K562 (cell line): ENCODE measurements at regions not wholly inside any gene's neighbourhood (a gene's known extent, or its start where the extent isn't known, plus 50 kb on each side); places are given as distances from the start of the nearest gene placed in this dataset.

Source experiments
- ATAC-seq: fragments of 200-7000 bp; cut with Tn5 transposase; 3 replicates; pipeline ENCODE4 v1.9.1; 2020; ENCODE audit warnings: moderate library complexity
- BruUV-seq: library from RNA; stranded (reverse); fragments of 400-500 nt; replicated peaks from 2 replicates; lab custom pipeline; 2021; lab: Mats Ljungman, UMichigan
- CTCF ChIA-PET: fragments of 300-600 bp; formaldehyde crosslinking; extraction: SDS; loops from one replicate; lab custom pipeline; 2021; ENCODE audit warnings: low intra/inter-chr PET ratio; lab: Yijun Ruan, JAX
- POLR2A ChIA-PET: fragments of 300-600, 350-650 bp; sonication (Branson Sonifier 250); formaldehyde crosslinking; extraction: SDS; loops from one replicate; lab custom pipeline; 2021; ENCODE audit warnings: antibody characterized with exemption, inconsistent platforms; lab: Yijun Ruan, JAX
- DNase-seq, 4 experiments: peaks; one replicate each; pipeline versions ENCODE4 v3.0.0 to v3.0.0-alpha.2; 2011 to 2018; ENCODE audit warnings: low spot score in 3 of 4, mixed read lengths in 3 of 4; ENCODE audit errors: extremely low read depth in 1 of 4
- FAIRE-seq: peaks from 2 replicates; lab custom pipeline; 2011; peaks lifted over from hg19 to GRCh38; lab: Jason Lieb, UNC
- H2AFZ ChIP-seq: 2 replicates; pipeline ENCODE4 v1.6.0; 2011; ENCODE audit warnings: low read depth, low read length, control low read depth, inconsistent platforms
- H3K27ac ChIP-seq: fragments of 200-600 bp; 3 replicates; pipeline ENCODE4 v1.8.0; 2011; ENCODE audit warnings: low read depth, mild to moderate bottlenecking, control low read depth, inconsistent platforms, low read length, moderate library complexity, mixed read lengths; ENCODE audit errors: extremely low read depth
- H3K27me3 ChIP-seq, 2 experiments: fragments of 300-600 bp in 1 of 2; 2 replicates in 1 of 2; 3 replicates in 1 of 2; pipeline versions ENCODE4 v1.6.0 to v1.8.0; 2011; ENCODE audit warnings: inconsistent platforms in 2 of 2, low read length in 2 of 2, mild to moderate bottlenecking in 1 of 2, mixed read lengths in 1 of 2, moderate library complexity in 1 of 2; ENCODE audit not compliant: control insufficient read depth in 2 of 2, insufficient read depth in 2 of 2
- H3K36me3 ChIP-seq: fragments of 300-600 bp; 3 replicates; pipeline ENCODE4 v1.8.0; 2011; ENCODE audit warnings: mild to moderate bottlenecking, low read length, inconsistent platforms; ENCODE audit not compliant: control insufficient read depth, insufficient read depth
- H3K4me1 ChIP-seq, 2 experiments: fragments of 200-600 bp in 1 of 2; replicated peaks in 1 of 2; 2 replicates in 1 of 2; 3 replicates in 1 of 2; pipeline versions ENCODE4 v1.5.1 to v1.8.0; 2011; ENCODE audit warnings: inconsistent platforms in 2 of 2, low read length in 2 of 2, mild to moderate bottlenecking in 1 of 2, mixed read lengths in 1 of 2, moderate library complexity in 1 of 2; ENCODE audit not compliant: control insufficient read depth in 2 of 2, insufficient read depth in 2 of 2
- H3K4me2 ChIP-seq: 2 replicates; pipeline ENCODE4 v1.6.1; 2011; ENCODE audit warnings: low read length, control low read depth, inconsistent platforms, mixed read lengths; ENCODE audit not compliant: insufficient read depth
- H3K4me3 ChIP-seq: fragments of 200-600 bp; sonication (generic), shearing (Covaris generic); 2 replicates; pipeline ENCODE4 v1.5.1; 2016; ENCODE audit warnings: control low read depth, inconsistent platforms
- H3K79me2 ChIP-seq: fragments of 200-600 bp; 3 replicates; pipeline ENCODE4 v1.8.0; 2011; ENCODE audit warnings: low read length, inconsistent platforms; ENCODE audit not compliant: control insufficient read depth, insufficient read depth
- H3K9ac ChIP-seq, 2 experiments: 2 replicates each; pipeline versions ENCODE4 v1.6.0 to v1.6.1; 2011; ENCODE audit warnings: low read depth in 2 of 2, low read length in 2 of 2, control low read depth in 1 of 2, inconsistent platforms in 1 of 2, mild to moderate bottlenecking in 1 of 2, mixed read lengths in 1 of 2; ENCODE audit not compliant: insufficient read depth in 1 of 2
- H3K9me1 ChIP-seq: one replicate; pipeline ENCODE4 v1.6.0; 2011; ENCODE audit warnings: inconsistent platforms, mild to moderate bottlenecking, low read length, moderate library complexity; ENCODE audit not compliant: control insufficient read depth, insufficient read depth
- H3K9me3 ChIP-seq: replicated peaks from 2 replicates; pipeline ENCODE4 v1.5.1; 2011; ENCODE audit warnings: low read depth, low read length, inconsistent platforms; ENCODE audit not compliant: control insufficient read depth, insufficient read depth
- H4K20me1 ChIP-seq: replicated peaks from 2 replicates; pipeline ENCODE4 v1.6.1; 2011; ENCODE audit warnings: low read length, inconsistent platforms, mixed read lengths; ENCODE audit not compliant: control insufficient read depth, insufficient read depth
- GTF2A2 ChIP-seq: IDR thresholded peaks from 2 replicates; pipeline ENCODE4 v1.6.1; 2016; ENCODE audit warnings: mild to moderate bottlenecking, missing genetic modification characterization, missing compliant biosample characterization
- HIVEP1 ChIP-seq: fragments of 250-450 bp; sonication (Bioruptor Pico); IDR thresholded peaks from 2 replicates; pipeline ENCODE4 v1.4.0; 2020; ENCODE audit warnings: mild to moderate bottlenecking
- JUND ChIP-seq, 2 experiments: IDR thresholded peaks; 2 replicates in 1 of 2; 3 replicates in 1 of 2; pipeline ENCODE4 v1.6.1; 2011; ENCODE audit warnings: borderline replicate concordance in 2 of 2, low read depth in 2 of 2, low read length in 2 of 2, improper control_type of control experiment in 1 of 2, missing biosample characterization in 1 of 2, missing genetic modification characterization in 1 of 2, missing genetic modification reagents in 1 of 2
- KLF16 ChIP-seq: IDR thresholded peaks from 2 replicates; pipeline ENCODE4 v1.6.1; 2016; ENCODE audit warnings: antibody characterized with exemption
- SOX6 ChIP-seq: fragments of 450-650 bp; IDR thresholded peaks from 2 replicates; pipeline ENCODE4 v1.6.1; 2014; ENCODE audit warnings: mild to moderate bottlenecking
- SPI1 ChIP-seq: IDR thresholded peaks from 2 replicates; pipeline ENCODE4 v1.6.1; 2011; ENCODE audit warnings: low read depth, low read length, control low read depth, borderline replicate concordance
- ZC3H4 ChIP-seq: sonication (generic); formaldehyde crosslinking; IDR thresholded peaks from 2 replicates; pipeline ENCODE4 v1.9.0; 2021; ENCODE audit warnings: missing genetic modification reagents, borderline replicate concordance
- ZKSCAN8 ChIP-seq: fragments of 200-800 bp; sonication (Bioruptor generic); IDR thresholded peaks from 2 replicates; pipeline ENCODE4 v1.6.1; 2016; ENCODE audit warnings: missing genetic modification characterization, missing compliant biosample characterization
- ZNF354B ChIP-seq: fragments of 250-450 bp; sonication (Bioruptor Pico); IDR thresholded peaks from 2 replicates; pipeline ENCODE4 v1.4.0; 2020
- ZZZ3 ChIP-seq: fragments of 450-650 bp; IDR thresholded peaks from 2 replicates; pipeline ENCODE4 v1.6.1; 2016; ENCODE audit warnings: antibody characterized with exemption, mild to moderate bottlenecking, moderate library complexity
- WGBS: fragments of 100-300 bp; shearing (Covaris generic); methylation state at CpG from one replicate; pipeline ENCODE4 v1.1.6; 2016; ENCODE audit warnings: low coverage, mixed read lengths; ENCODE audit not compliant: insufficient coverage; ENCODE audit errors: missing lambda C conversion rate; 5-methylcytosine and 5-hydroxymethylcytosine counted together
- in situ Hi-C: fragments of 300-500 bp; cut with MboI; formaldehyde crosslinking; loops from 4 replicates; pipeline ENCODE4 v1.15.0; 2018; ENCODE audit warnings: inconsistent platforms, mixed read lengths
- intact Hi-C: fragments of 100-400 bp; cut with micrococcal nuclease; formaldehyde crosslinking; loops from 2 replicates; pipeline ENCODE4 v1.14.2; 2022
- TF ChIP-seq, protein P1 (sequence below): fragments of 250-450 bp; sonication (Bioruptor Pico); IDR thresholded peaks from 2 replicates; pipeline ENCODE4 v1.8.0; 2021; ENCODE audit warnings: mild to moderate bottlenecking, moderate library complexity
- TF ChIP-seq, protein P2 (sequence below): fragments of 450-650 bp; IDR thresholded peaks from 2 replicates; pipeline ENCODE4 v1.6.1; 2017; ENCODE audit warnings: mild to moderate bottlenecking, moderate library complexity

- no peaks in the 10 kb centered on the region for H4K20me1 ChIP-seq
- TF ChIP-seq, protein P1, sequence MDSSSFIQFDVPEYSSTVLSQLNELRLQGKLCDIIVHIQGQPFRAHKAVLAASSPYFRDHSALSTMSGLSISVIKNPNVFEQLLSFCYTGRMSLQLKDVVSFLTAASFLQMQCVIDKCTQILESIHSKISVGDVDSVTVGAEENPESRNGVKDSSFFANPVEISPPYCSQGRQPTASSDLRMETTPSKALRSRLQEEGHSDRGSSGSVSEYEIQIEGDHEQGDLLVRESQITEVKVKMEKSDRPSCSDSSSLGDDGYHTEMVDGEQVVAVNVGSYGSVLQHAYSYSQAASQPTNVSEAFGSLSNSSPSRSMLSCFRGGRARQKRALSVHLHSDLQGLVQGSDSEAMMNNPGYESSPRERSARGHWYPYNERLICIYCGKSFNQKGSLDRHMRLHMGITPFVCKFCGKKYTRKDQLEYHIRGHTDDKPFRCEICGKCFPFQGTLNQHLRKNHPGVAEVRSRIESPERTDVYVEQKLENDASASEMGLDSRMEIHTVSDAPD (CRISPR knock-in tag), result no peak
- TF ChIP-seq SOX6, result peak; percentile 97
- TF ChIP-seq GTF2A2 (tag), result no peak
- peak; percentile 25; the same call in 1 of the 2 replicates for TF ChIP-seq JUND (IDR thresholded peaks at IDR 0.05; ENCODE audit: borderline replicate concordance, low read depth, low read length)
- TF ChIP-seq JUND (tag; IDR thresholded peaks at IDR 0.05; ENCODE audit: borderline replicate concordance, low read depth, low read length), result no peak; the same call in 2 of the 3 replicates
- TF ChIP-seq, protein P2, sequence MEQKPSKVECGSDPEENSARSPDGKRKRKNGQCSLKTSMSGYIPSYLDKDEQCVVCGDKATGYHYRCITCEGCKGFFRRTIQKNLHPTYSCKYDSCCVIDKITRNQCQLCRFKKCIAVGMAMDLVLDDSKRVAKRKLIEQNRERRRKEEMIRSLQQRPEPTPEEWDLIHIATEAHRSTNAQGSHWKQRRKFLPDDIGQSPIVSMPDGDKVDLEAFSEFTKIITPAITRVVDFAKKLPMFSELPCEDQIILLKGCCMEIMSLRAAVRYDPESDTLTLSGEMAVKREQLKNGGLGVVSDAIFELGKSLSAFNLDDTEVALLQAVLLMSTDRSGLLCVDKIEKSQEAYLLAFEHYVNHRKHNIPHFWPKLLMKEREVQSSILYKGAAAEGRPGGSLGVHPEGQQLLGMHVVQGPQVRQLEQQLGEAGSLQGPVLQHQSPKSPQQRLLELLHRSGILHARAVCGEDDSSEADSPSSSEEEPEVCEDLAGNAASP, result peak; percentile 63
- no peak for TF ChIP-seq ZNF354B
- TF ChIP-seq ZKSCAN8, result no peak
- TF ChIP-seq SPI1, result no peak
- TF ChIP-seq KLF16, result 0 out of 2 replicates have a peak, but pooled peaks have one; percentile 37
- no peak for TF ChIP-seq ZC3H4
- no peak for TF ChIP-seq ZZZ3
- TF ChIP-seq HIVEP1, result no peak
Measured at GRCh38 chr11:34727228-34727737, 106.4 kb downstream of the EHF start.

More at GRCh38 chr11:34727228-34727737, 106.4 kb downstream of the EHF start:
- ChIA-PET CTCF (no interaction called here), POLR2A (no interaction called here)
- intact Hi-C loops, result no loop called here
- peak; percentile 15 for FAIRE-seq
- H3K27ac ChIP-seq, result no peak overlapping the region
- H3K27me3 ChIP-seq, result no peaks in the 10 kb centered on the region
- H3K9me3 ChIP-seq, result no peaks in the 10 kb centered on the region; the same call in 1 of the 2 replicates
- 0% methylated on average over 1 of the region's 1 CpG for WGBS
- peaks cover 0 to 13% of the 10 kb centered on the region in 2 experiments; a peak in 2 of 5 replicates for H3K4me1 ChIP-seq
- BruUV-seq, result no TSS peak
- H3K4me3 ChIP-seq, result no peak overlapping the region
- DNase-seq, result peak in 2 of 4 experiments; percentile 31 to 47
- no peaks in the 10 kb centered on the region for H3K9me1 ChIP-seq
- H3K4me2 ChIP-seq, result peak overlapping the region; percentile 25; the same call in 1 of the 2 replicates
- in situ Hi-C loops, result no loop called here
- H3K9ac ChIP-seq, result no peak overlapping the region
- H3K36me3 ChIP-seq, result no peaks in the 10 kb centered on the region
- no peaks in the 10 kb centered on the region for H3K79me2 ChIP-seq
- no peak overlapping the region for H2AFZ ChIP-seq
- ATAC-seq, result no peak; the same call in 2 of the 3 replicates
